ENCODE measurements at regions not wholly inside any gene's neighbourhood (a gene's known extent, or its start where the extent isn't known, plus 50 kb on each side); places are given as distances from the start of the nearest gene placed in this dataset.
"Not testable (repeated sequence)": the region's sequence is repeated elsewhere in the genome, so short reads cannot be mapped to it uniquely, and the experiment has no call there.

DNA sequence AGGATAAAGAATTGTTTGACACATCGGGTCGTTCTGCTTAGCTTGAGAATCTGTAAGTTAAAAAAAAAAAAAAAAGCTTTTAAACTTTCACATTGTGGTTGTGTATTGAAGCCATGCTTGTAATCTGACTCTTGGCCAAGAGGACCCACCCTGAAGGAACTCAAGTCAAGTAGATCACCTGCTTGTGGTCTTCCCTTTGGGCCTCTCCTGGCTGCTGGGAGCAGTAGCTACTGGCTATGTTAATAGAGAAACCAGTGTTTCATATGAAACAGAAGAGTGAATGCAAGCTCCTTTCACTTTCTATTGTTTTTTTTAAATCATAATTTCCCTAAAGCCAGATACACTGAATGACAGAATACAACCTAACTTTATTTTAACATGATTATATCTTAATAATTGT, 402.4 kb upstream of the NDST4 start:
- TF ChIP-seq CTCF (IDR thresholded peaks at IDR 0.05): no peak
- no peak overlapping the region for H3K4me3 ChIP-seq
- H3K9me3 ChIP-seq: peaks cover 0 to 4% of the 10 kb centered on the region in 2 donors
- H3K36me3 ChIP-seq: no peaks in the 10 kb centered on the region
- no peaks in the 10 kb centered on the region for H3K4me1 ChIP-seq
- H3K27ac ChIP-seq: no peak overlapping the region
- no peaks in the 10 kb centered on the region for H3K27me3 ChIP-seq
- DNase-seq (ENCODE audit: low spot score): no peak

- TF ChIP-seq CTCF (IDR thresholded peaks at IDR 0.05): no peak
- no peaks in the 10 kb centered on the region for H3K4me1 ChIP-seq
- no peak overlapping the region for H3K27ac ChIP-seq
- no peak for DNase-seq (ENCODE audit: low spot score)
- H3K9me3 ChIP-seq: peaks cover 0 to 4% of the 10 kb centered on the region in 2 donors
- H3K36me3 ChIP-seq: no peaks in the 10 kb centered on the region
- H3K4me3 ChIP-seq: no peak overlapping the region
- H3K27me3 ChIP-seq: no peaks in the 10 kb centered on the region
Observed at GRCh38 chr4:115515366-115515765, 401.9 kb upstream of the NDST4 start.

GRCh38 chr4:115514675-115515074, 401.3 kb upstream of the NDST4 start:
- no peaks in the 10 kb centered on the region for H3K36me3 ChIP-seq
- TF ChIP-seq CTCF (IDR thresholded peaks at IDR 0.05): no peak
- peaks cover 0 to 2% of the 10 kb centered on the region in 2 donors for H3K9me3 ChIP-seq
- no peaks in the 10 kb centered on the region for H3K27me3 ChIP-seq
- no peak overlapping the region for H3K4me3 ChIP-seq
- H3K4me1 ChIP-seq: no peaks in the 10 kb centered on the region
- DNase-seq (ENCODE audit: low spot score): no peak
- H3K27ac ChIP-seq: no peak overlapping the region

DNA sequence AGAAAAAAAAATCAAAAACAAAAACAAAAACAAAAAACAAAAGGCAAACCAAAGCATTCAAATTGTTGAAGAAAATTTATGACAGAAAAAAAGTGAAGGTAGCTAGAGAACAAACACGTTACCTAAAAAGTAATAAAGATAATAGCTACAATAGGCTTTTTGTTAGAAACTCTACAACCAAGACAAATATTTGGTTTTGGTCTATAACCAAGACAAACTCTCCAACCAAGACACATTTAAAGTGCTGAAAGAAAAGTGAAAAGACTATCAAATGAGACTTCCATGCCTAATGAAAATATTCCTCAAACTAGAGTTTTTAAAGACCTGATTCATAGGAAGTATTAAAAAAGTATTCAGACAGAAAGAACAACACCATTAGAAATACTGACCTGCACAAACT, 391.9 kb upstream of the NDST4 start:
- Histone ChIP-seq H3K27me3 (no peaks in the 10 kb centered on the region), H3K27ac (no peak overlapping the region), H3K4me1 (no peaks in the 10 kb centered on the region), H3K9me3 (no peaks in the 10 kb centered on the region), H3K36me3 (no peaks in the 10 kb centered on the region), H3K4me3 (no peak overlapping the region)
- no peak for TF ChIP-seq CTCF (IDR thresholded peaks at IDR 0.05)
- DNase-seq (ENCODE audit: low spot score): no peak

- Histone ChIP-seq H3K4me1 (no peaks in the 10 kb centered on the region), H3K4me3 (no peak overlapping the region), H3K27me3 (no peaks in the 10 kb centered on the region), H3K9me3 (peaks cover 0 to 5% of the 10 kb centered on the region in 2 donors), H3K27ac (no peak overlapping the region), H3K36me3 (no peaks in the 10 kb centered on the region)
- DNase-seq (ENCODE audit: low spot score): no peak
- no peak for TF ChIP-seq CTCF (IDR thresholded peaks at IDR 0.05)
Observed at GRCh38 chr4:115501656-115502055, 388.2 kb upstream of the NDST4 start.

DNA sequence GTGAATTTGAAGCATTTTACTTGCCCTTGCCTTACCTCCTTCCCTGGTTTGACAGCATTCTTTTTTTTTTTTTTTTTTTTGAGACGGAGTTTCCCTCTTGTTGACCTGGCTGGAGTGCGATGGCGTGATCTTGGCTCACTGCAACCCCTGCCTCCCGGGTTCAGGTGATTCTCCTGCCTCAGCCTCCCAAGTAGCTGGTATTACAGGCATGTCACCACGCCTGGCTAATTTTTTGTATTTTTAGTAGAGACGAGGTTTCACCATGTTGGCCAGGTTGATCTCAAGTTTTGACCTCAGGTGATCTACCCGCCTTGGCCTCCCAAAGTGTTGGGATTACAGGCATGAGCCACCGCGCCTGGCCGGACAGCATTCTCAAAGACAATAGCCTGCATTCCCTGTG, 380.4 kb upstream of the NDST4 start:
- H3K4me1 ChIP-seq; H3K36me3 ChIP-seq; H3K4me3 ChIP-seq; H3K27ac ChIP-seq; DNase-seq (ENCODE audit: low spot score); H3K27me3 ChIP-seq: not testable (repeated sequence)
- H3K9me3 ChIP-seq: peaks cover 0 to 25% of the 10 kb centered on the region in 2 donors

Measured in right atrium auricular region (tissue), 2 donors.